ENCODE measurements at regions not wholly inside any gene's neighbourhood (a gene's known extent, or its start where the extent isn't known, plus 50 kb on each side); places are given as distances from the start of the nearest gene placed in this dataset.

DNA sequence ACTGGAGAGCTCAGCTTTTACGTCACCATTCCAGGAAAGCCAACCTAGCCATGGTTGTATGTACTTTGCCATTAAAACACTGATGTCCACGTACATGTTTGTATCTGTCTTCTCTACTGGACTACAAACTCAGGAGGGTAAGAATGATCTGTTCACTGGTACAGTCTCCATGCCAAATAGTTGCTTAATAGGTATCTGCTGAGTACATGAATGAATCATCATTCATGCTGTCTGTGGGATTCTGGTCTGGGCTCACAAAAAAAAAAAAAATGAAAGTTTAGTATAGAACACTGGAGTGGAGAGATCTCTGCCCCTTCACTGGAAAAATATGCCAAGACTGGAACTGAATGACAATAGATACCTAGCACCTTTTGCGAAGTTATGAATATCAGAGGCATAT, 102.6 kb upstream of the ITGA4 start:
- peak; percentile 74 for DNase-seq

DNA sequence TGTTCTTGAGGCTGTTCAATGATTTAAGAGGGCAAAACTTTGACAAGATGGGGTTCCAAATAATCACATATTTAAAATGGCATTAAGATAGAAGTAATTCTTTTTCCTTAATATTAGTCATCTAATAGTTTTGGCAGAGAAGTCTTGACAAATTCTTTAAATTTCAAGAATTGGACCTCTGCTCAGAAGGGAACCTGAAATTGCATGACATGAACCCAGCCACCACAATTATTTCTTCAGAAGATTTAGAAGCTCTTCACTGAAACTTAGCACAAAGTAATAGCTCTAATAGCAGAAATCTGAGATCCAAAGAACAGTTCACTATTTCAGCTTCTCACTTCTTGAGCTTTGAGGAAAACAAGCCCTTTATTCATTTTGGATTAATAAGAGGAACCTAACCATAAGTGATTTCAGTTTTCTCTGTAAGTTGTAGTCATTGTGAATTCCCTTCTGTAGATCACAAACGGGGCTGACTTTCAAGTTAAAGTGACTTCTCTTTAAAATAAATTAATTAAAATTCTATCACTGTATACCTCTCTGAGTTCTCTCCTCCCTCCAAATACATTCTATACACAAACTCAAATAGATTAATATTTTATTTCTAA, 100.6 kb upstream of the ITGA4 start:
- DNase-seq: peak; percentile 31

GRCh38 chr2:181357979-181358378, 99.2 kb upstream of the ITGA4 start:
- DNase-seq: no peak

DNA sequence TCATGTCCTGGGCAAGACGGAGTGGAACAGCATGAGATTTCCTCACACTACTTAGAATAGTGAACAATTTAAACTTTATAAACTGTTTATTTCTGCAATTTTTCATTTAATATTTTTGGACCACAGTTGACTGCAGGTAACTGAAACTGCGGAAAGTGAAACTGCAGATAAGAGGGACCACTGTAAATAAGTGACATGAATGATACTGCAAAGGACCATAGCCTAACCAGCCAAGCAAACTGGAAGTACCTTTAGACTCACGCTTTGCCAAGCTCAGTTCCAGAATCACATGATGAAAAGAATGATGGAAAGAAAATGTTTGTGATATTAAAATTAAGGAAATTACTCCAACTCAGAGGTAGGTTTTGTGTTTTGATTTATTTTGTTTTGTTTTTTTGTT, 94.6 kb upstream of the ITGA4 start:
- no peak for DNase-seq

DNA sequence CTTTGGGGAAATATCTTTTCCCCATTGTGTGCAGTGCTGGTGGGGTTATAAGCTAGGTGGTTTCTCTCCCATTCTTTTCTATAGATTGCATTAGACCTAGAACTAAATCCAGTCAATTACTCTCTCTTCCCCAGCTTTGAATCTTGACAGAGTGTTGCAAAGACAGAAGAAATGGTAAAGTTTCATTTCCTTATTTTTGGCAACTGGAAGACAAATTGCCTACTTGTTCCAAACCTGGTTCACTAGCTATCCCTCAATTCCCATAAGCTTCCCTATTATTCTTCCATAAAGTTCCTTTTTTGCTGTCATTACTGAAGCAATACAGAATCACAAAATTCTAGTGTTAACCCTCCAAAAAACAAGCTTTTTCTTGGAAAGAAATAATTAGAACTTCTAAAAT, 94.0 kb upstream of the ITGA4 start:
- no peak for DNase-seq

DNA sequence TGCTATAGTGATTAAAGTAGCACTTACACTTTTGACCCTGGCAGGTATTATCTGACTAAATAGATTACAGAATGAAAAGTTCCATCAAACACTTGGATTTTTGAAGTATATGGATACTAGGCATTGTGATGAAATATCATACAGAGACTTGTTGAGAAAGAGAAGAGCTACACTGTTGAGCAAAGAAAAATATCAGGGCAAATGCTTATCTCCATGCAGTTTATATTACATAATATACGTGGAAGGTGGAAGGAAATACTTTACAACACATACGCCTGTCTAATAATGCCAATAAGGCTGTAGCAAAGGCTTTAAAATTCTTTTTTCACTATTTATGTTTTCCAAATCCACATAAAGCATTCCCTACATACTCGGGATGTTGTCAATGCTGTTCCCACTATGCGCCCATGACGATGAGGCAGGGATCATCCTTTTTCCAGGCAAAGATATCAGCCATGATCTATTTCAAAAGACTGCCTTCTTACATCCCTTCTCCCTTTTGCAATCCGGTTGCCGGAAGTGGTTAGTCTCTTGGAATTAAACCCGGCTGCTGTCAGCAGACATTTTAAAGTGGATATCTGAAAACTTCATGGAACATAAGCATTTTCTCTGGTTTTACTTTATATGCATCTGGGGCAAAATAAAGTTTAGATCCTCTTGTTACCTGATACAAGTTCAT, 92.6 kb upstream of the ITGA4 start:
- peak; percentile 73 for DNase-seq

DNA sequence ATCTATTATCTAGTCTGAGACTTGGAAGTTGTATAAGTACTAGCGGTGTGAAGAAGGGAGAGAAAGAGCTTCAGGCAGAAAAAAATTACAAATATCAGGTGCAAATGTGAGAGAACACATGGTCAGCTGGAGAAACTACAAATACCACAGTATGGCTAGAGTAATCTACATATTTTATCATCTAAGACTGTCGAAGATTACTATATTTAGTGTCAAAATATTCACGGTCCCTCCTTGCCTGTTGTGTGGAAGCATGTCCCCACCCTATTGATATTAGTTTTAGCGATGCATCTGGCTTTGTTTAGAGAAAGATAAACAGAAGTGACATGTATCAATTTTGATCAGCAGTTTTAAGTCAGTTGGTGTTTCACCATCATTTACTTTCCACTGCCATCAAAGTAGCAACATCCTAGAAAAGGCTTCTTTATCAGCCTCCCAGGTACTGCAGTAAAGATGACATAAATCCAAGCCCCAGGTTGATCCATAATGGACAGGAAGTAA, 90.5 kb upstream of the ITGA4 start:
- DNase-seq: no peak

- no peak for DNase-seq
Measured at GRCh38 chr2:181367411-181367810, 89.8 kb upstream of the ITGA4 start.

DNA sequence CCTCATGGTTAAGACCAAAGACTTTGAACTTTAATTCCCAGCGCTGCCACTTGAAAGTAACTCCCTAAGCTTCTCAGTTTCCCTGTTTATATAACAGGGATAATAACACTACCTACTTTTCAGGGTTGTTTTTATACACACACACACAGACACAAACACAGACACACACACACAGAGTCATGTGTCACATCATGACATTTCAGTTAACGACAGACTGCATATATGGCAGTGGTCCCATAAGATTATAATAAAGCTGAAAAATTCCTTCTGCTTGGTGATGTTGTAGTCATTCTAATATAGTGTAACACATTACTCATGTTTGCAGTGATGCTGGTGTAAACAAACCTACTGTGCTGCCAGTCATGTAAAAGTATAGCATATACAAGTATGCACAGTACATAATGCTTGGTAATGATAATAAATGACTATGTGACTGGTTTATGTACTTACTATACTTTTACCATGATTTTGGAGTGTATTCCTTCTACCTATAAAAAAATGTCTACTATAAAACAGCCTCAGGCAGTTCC, 89.2 kb upstream of the ITGA4 start:
- peak; percentile 25 for DNase-seq

DNA sequence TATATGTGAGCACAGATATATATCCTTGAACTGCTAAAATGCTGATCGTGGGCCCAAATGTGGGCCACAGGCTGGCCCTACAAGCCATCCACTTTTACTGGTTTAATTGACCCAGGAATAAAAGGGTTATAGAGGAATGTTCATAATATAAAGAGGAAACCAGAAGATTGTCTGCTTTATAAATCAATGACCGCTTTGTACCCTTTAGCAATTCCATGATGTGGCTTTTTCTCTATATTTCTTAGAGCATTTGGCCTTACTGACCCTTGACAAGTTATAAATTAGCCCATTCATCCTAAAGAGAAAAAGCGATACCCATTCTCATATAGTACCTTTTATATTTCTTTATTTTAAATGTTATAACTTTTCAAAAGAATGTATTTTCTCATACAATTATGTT, 87.1 kb upstream of the ITGA4 start:
- no peak for DNase-seq

GRCh38 chr2:181371195-181371594, 86.0 kb upstream of the ITGA4 start:
- no peak for DNase-seq

- peak; percentile 93 for DNase-seq
Measured at GRCh38 chr2:181371782-181372645, 85.2 kb upstream of the ITGA4 start.

- no peak for DNase-seq
Measured at GRCh38 chr2:181372646-181373040, 84.5 kb upstream of the ITGA4 start.

DNA sequence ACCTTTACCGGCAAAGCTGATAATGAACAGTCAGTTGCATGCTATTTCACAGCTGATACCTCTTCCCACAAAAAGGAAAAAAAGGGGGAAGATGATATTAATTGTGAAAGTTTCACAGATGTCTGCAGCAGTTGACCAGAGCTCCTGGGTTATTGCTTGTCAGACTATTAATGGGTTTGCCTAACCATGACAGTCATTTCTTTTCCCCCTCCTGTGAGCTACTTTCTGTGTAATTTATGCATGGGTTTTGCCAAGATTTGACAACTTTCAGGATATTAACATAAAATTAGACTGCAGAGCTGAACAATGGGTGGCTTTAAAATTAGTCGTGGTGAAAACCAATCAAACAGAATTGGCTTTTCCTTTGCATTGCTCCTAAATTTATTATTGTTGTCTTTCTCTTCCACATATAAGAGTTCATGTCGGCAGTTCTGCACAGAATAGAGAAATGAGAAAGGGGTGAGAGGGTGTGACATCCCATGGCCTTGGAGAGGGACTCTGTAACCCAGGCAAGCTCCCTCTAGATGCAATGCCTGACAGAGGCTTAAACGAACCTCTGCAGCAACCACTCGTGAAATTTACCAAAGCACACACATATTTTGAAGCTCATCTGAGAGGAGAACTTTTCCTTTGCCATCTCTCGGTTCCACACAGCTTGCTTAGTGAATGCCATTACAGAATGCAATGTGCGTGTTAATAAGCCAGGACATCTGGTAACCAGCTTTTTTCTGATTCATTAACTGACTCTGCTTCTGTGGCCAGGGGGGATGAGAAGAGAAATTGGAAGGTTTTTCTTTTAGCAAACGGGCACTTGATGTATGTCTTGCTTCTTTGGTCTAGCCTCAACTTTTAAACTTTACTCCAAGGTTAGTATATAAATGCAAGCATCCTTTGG, 82.2 kb upstream of the ITGA4 start:
- DNase-seq: no peak

GRCh38 chr2:181376442-181376841, 80.7 kb upstream of the ITGA4 start:
- no peak for DNase-seq

- no peak for DNase-seq
Measured at GRCh38 chr2:181376999-181377398, 80.2 kb upstream of the ITGA4 start.

GRCh38 chr2:181378491-181378890, 78.7 kb upstream of the ITGA4 start:
- DNase-seq: no peak

DNA sequence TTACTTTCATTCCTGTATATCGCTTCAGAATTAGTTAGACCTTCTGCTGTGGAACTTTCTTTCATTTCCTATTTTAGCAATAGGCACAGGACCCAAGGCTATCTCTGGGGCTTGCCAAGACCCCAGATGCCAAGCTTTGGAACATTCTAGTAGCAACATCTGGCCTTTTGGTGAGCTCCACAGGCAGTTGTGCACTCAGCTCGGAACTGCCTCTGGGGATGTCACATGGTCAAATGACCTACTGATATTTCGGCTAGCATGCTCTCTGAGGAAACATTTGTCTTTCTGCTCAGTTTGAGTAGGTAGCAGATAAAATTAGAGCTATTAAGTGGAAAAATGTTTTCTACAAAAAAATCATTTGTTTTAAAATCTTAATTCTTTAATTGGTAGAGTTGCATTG, 76.6 kb upstream of the ITGA4 start:
- DNase-seq: no peak

DNA sequence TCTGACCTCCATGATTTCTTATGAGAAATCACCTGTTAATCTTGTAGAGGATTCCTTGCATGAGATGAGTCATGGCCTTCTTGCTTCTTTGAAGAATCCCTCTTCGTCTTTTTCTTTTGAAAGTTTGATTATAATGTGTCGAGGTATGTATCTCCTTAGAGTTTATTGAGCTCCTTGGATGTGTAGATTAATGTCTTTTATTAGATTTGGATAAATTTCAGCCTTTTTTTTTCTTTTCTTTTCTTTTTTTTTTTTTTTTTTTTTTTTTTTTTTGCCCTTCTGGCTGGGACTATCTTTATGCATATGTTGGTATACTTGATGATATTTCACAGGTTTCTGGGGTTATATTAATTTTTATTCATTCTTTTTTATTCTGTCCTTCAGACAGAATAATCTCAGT, 72.3 kb upstream of the ITGA4 start:
- DNase-seq: no peak

- no peak for DNase-seq
Measured at GRCh38 chr2:181389524-181389923, 67.7 kb upstream of the ITGA4 start.

DNA sequence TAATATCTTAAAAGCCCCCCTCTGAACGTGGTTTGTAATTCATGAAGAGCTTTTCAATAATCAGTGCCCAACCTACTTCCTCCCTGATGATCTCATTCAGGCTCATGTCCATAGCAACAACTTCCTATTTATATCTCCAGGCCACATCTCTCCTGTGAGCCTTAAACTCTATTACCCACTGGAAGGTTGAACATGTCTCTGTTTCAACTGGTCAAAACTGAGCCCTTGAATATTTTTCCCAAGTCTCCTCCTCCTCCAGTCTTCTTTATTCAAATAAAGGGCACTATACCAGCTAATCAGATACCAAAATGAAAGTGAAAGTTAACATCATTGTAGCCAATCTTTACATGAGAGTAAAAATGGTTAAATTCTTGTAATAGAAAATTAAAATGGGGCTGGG, 63.7 kb upstream of the ITGA4 start:
- DNase-seq: peak; percentile 67

GRCh38 chr2:181394741-181395437, 62.3 kb upstream of the ITGA4 start:
- no peak for DNase-seq

Data from fibroblast of skin of back (primary cell).